ENCODE measurements at regions not wholly inside any gene's neighbourhood (a gene's known extent, or its start where the extent isn't known, plus 50 kb on each side); places are given as distances from the start of the nearest gene placed in this dataset.

GRCh38 chr12:126547905-126548304 lies 1482.7 kb downstream of the AACS start:
- no peak for TF ChIP-seq CTCF (IDR thresholded peaks at IDR 0.05)
- TF ChIP-seq POLR2A (IDR thresholded peaks at IDR 0.05) = no peak

All from heart left ventricle (tissue), 13 donors.